ENCODE measurements at regions not wholly inside any gene's neighbourhood (a gene's known extent, or its start where the extent isn't known, plus 50 kb on each side); places are given as distances from the start of the nearest gene placed in this dataset.

DNA sequence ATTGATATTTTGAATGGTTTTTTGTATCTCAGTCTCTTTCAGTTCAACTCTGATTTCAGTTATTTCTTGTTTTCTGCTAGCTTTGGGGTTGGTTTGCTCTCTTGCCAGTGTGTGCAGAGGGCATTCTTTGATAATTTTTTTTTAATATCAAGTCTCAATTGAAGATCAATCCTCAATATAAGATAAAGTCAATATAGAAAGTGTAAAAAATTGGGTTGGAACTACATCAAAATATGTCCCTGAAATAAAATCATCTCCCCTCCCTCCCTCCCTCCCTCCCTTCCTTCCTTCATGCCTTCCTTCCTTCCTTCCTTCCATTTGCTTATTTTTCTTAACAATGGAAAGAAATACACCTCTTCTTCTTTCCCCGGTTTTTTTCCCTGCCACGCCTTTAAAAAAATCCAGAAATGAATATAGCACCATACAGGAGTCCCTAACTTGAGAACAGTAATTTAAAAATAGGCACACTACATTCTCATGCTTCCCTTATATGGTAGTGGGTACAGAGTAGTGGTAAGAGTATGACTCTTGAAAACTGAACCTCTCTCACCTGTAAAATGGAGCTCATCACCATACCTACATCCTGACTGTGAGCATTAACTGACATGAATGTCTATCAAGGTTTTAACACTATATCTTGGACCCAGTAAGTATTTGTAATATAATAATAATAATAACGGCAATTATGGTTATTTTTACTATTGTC is 221.9 kb downstream of the GIPC2 start:
- TF ChIP-seq, protein P1, sequence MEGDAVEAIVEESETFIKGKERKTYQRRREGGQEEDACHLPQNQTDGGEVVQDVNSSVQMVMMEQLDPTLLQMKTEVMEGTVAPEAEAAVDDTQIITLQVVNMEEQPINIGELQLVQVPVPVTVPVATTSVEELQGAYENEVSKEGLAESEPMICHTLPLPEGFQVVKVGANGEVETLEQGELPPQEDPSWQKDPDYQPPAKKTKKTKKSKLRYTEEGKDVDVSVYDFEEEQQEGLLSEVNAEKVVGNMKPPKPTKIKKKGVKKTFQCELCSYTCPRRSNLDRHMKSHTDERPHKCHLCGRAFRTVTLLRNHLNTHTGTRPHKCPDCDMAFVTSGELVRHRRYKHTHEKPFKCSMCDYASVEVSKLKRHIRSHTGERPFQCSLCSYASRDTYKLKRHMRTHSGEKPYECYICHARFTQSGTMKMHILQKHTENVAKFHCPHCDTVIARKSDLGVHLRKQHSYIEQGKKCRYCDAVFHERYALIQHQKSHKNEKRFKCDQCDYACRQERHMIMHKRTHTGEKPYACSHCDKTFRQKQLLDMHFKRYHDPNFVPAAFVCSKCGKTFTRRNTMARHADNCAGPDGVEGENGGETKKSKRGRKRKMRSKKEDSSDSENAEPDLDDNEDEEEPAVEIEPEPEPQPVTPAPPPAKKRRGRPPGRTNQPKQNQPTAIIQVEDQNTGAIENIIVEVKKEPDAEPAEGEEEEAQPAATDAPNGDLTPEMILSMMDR (IDR thresholded peaks at IDR 0.05; ENCODE audit: low read depth, low read length, poor library complexity, severe bottlenecking) = no peak
- TF ChIP-seq EZH2phosphoT487 (IDR thresholded peaks at IDR 0.05; ENCODE audit: borderline replicate concordance, low read length) = no peak
